ENCODE measurements at regions not wholly inside any gene's neighbourhood (a gene's known extent, or its start where the extent isn't known, plus 50 kb on each side); places are given as distances from the start of the nearest gene placed in this dataset.

DNA sequence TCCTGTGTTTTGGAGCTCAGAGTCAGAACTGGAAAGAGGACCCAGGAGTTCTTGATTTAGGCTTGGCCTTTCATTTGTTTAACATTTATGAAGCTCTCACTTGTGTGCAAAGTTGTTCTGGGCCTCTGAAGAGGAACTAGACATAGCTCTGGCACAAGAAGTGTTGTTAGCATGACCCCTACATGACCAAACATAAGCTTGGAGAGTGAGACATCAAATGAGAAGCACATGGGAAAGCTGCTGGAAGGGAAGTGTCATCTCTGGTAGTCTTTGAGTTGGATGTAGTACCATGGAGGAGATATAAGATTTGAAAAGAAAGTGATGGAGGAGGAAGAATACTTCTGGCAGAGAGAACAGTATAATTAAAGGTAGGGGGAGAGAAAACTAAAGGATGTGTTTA lies 370.1 kb downstream of the ADRA2A start:
- H3K27me3 ChIP-seq (ENCODE audit: control insufficient read depth, insufficient read depth, low read length), result no peaks in the 10 kb centered on the region
- no peaks in the 10 kb centered on the region for H3K36me3 Mint-ChIP-seq
- no peak overlapping the region for H3K27ac Mint-ChIP-seq
- peaks cover 6 to 12% of the 10 kb centered on the region in 2 donors for H3K9me3 Mint-ChIP-seq
- no peak overlapping the region for H3K27ac ChIP-seq (ENCODE audit: low read length)
- H3K9me3 ChIP-seq (ENCODE audit: control insufficient read depth, insufficient read depth, low read length), result no peaks in the 10 kb centered on the region
- no peak overlapping the region for H3K4me3 Mint-ChIP-seq
- ATAC-seq (no peak), DNase-seq (no peak)
- intact Hi-C loops (cut with micrococcal nuclease), result loop anchor here (10.0 kb wide), 1 partner anchor 1288 kb away; no protein-coding TSS in a partner anchor
- TF ChIP-seq, protein P1, sequence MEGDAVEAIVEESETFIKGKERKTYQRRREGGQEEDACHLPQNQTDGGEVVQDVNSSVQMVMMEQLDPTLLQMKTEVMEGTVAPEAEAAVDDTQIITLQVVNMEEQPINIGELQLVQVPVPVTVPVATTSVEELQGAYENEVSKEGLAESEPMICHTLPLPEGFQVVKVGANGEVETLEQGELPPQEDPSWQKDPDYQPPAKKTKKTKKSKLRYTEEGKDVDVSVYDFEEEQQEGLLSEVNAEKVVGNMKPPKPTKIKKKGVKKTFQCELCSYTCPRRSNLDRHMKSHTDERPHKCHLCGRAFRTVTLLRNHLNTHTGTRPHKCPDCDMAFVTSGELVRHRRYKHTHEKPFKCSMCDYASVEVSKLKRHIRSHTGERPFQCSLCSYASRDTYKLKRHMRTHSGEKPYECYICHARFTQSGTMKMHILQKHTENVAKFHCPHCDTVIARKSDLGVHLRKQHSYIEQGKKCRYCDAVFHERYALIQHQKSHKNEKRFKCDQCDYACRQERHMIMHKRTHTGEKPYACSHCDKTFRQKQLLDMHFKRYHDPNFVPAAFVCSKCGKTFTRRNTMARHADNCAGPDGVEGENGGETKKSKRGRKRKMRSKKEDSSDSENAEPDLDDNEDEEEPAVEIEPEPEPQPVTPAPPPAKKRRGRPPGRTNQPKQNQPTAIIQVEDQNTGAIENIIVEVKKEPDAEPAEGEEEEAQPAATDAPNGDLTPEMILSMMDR (IDR thresholded peaks at IDR 0.05), result no peak
- H3K4me1 ChIP-seq (ENCODE audit: control insufficient read depth, insufficient read depth, low read length), result no peaks in the 10 kb centered on the region
- no peaks in the 10 kb centered on the region for H3K4me1 Mint-ChIP-seq
- no peaks in the 10 kb centered on the region for H3K27me3 Mint-ChIP-seq (ENCODE audit: low read depth in 2 of 2)
- no peak overlapping the region for H3K4me3 ChIP-seq (ENCODE audit: low read length)
- H3K36me3 ChIP-seq (ENCODE audit: control insufficient read depth, insufficient read depth, low read length), result no peaks in the 10 kb centered on the region

DNA sequence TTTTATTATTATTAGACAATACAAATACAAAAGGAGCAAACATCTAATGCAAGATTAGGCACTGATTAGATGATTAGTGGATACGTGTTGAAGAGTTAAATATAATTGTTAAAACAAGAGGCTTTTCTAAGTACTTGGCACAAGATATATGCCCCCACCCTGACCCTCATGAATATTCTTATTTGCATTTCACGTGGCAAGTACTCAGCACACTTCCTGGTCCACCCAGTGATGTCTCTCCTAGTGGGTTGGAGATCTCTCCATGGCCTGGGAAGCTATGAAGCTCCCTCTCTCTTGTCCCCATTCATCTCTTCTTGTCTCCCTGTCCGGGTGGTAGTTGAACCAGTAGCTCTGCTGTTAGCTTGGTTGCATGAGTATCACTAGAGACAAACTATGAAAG lies 375.3 kb downstream of the ADRA2A start:
- Mint-ChIP-seq H3K9me3 (peaks cover 6 to 9% of the 10 kb centered on the region in 2 donors), H3K4me1 (no peaks in the 10 kb centered on the region), H3K36me3 (no peaks in the 10 kb centered on the region), H3K27me3 (ENCODE audit: low read depth in 2 of 2) (no peaks in the 10 kb centered on the region), H3K27ac (no peak overlapping the region), H3K4me3 (no peak overlapping the region)
- Histone ChIP-seq H3K27me3 (ENCODE audit: control insufficient read depth, insufficient read depth, low read length) (no peaks in the 10 kb centered on the region), H3K27ac (ENCODE audit: low read length) (no peak overlapping the region), H3K9me3 (ENCODE audit: control insufficient read depth, insufficient read depth, low read length) (no peaks in the 10 kb centered on the region), H3K36me3 (ENCODE audit: control insufficient read depth, insufficient read depth, low read length) (no peaks in the 10 kb centered on the region), H3K4me3 (ENCODE audit: low read length) (no peak overlapping the region), H3K4me1 (ENCODE audit: control insufficient read depth, insufficient read depth, low read length) (no peaks in the 10 kb centered on the region)
- 50% methylated on average over 1 of the region's 3 CpGs for WGBS (ENCODE audit: insufficient coverage)
- TF ChIP-seq, protein P1 (IDR thresholded peaks at IDR 0.05), result no peak
- no peak for DNase-seq
- no peak for ATAC-seq
- intact Hi-C loops (cut with micrococcal nuclease), result no loop called here

- intact Hi-C loops (cut with micrococcal nuclease), result no loop called here
- Histone ChIP-seq H3K27me3 (ENCODE audit: control insufficient read depth, insufficient read depth, low read length) (no peaks in the 10 kb centered on the region), H3K4me3 (ENCODE audit: low read length) (no peak overlapping the region), H3K4me1 (ENCODE audit: control insufficient read depth, insufficient read depth, low read length) (no peaks in the 10 kb centered on the region), H3K36me3 (ENCODE audit: control insufficient read depth, insufficient read depth, low read length) (no peaks in the 10 kb centered on the region), H3K27ac (ENCODE audit: low read length) (no peak overlapping the region), H3K9me3 (ENCODE audit: control insufficient read depth, insufficient read depth, low read length) (no peaks in the 10 kb centered on the region)
- Mint-ChIP-seq H3K4me3 (no peak overlapping the region), H3K27ac (no peak overlapping the region), H3K36me3 (no peaks in the 10 kb centered on the region), H3K9me3 (peaks cover 4 to 5% of the 10 kb centered on the region in 2 donors), H3K4me1 (no peaks in the 10 kb centered on the region), H3K27me3 (ENCODE audit: low read depth in 2 of 2) (peaks cover 0 to 3% of the 10 kb centered on the region in 2 donors)
- 72% methylated on average over 2 of the region's 2 CpGs for WGBS (ENCODE audit: insufficient coverage)
- TF ChIP-seq, protein P1 (IDR thresholded peaks at IDR 0.05), result no peak
- no peak for ATAC-seq
- no peak for DNase-seq
Measured at GRCh38 chr10:111455776-111456426, 379.1 kb downstream of the ADRA2A start.

- TF ChIP-seq, protein P1 (IDR thresholded peaks at IDR 0.05), result no peak
- no peak overlapping the region for H3K4me3 ChIP-seq (ENCODE audit: low read length)
- no peaks in the 10 kb centered on the region for H3K27me3 ChIP-seq (ENCODE audit: control insufficient read depth, insufficient read depth, low read length)
- H3K4me1 ChIP-seq (ENCODE audit: control insufficient read depth, insufficient read depth, low read length), result no peaks in the 10 kb centered on the region
- 50% methylated on average over 1 of the region's 1 CpG for WGBS (ENCODE audit: insufficient coverage)
- Mint-ChIP-seq H3K36me3 (no peaks in the 10 kb centered on the region), H3K9me3 (peaks cover 4 to 9% of the 10 kb centered on the region in 2 donors), H3K27me3 (ENCODE audit: low read depth in 2 of 2) (peaks cover 0 to 3% of the 10 kb centered on the region in 2 donors), H3K4me1 (no peaks in the 10 kb centered on the region), H3K4me3 (no peak overlapping the region), H3K27ac (no peak overlapping the region)
- ATAC-seq (no peak), DNase-seq (no peak)
- intact Hi-C loops (cut with micrococcal nuclease), result no loop called here
- H3K9me3 ChIP-seq (ENCODE audit: control insufficient read depth, insufficient read depth, low read length), result no peaks in the 10 kb centered on the region
- H3K27ac ChIP-seq (ENCODE audit: low read length), result no peak overlapping the region
- no peaks in the 10 kb centered on the region for H3K36me3 ChIP-seq (ENCODE audit: control insufficient read depth, insufficient read depth, low read length)
Measured at GRCh38 chr10:111458256-111458655, 381.4 kb downstream of the ADRA2A start.
